ENCODE measurements at regions not wholly inside any gene's neighbourhood (a gene's known extent, or its start where the extent isn't known, plus 50 kb on each side); places are given as distances from the start of the nearest gene placed in this dataset.

GRCh38 chr12:115251727-115252126, 567.8 kb upstream of the TBX3 start:
- no peak overlapping the region for H3K27ac ChIP-seq
- no peaks in the 10 kb centered on the region for H3K36me3 ChIP-seq
- intact Hi-C loops (cut with DNase I; ENCODE audit: low total_unique reads), result no loop called here
- no peak for TF ChIP-seq EP300 (IDR thresholded peaks at IDR 0.05; ENCODE audit: low read depth)
- no peaks in the 10 kb centered on the region for H3K4me1 ChIP-seq
- 84% methylated on average over 6 of the region's 6 CpGs; no CpG with 5 or more reads in 1 of the 2 donors for WGBS, 2 donors (ENCODE audit: low coverage in 1 of 2)
- H3K9me3 ChIP-seq, result no peaks in the 10 kb centered on the region
- no peaks in the 10 kb centered on the region for H3K27me3 ChIP-seq
- no peak for DNase-seq
- H3K4me3 ChIP-seq, result no peak overlapping the region
- in situ Hi-C loops (cut with MboI; ENCODE audit: low pct_ligation_motif_present in 1 of 4, low pct_unique_long_range_greater_than_20kb in 1 of 4, low sequenced_read_pairs in 3 of 4), result no loop called here

GRCh38 chr12:115249671-115250278, 565.8 kb upstream of the TBX3 start:
- in situ Hi-C loops (cut with MboI; ENCODE audit: low pct_ligation_motif_present in 1 of 4, low pct_unique_long_range_greater_than_20kb in 1 of 4, low sequenced_read_pairs in 3 of 4) (no loop called here), intact Hi-C loops (cut with DNase I; ENCODE audit: low total_unique reads) (no loop called here)
- TF ChIP-seq POLR2A (IDR thresholded peaks at IDR 0.05) (no peak), POLR2AphosphoS5 (IDR thresholded peaks at IDR 0.05) (no peak), CTCF (IDR thresholded peaks at IDR 0.05) (no peak), EP300 (IDR thresholded peaks at IDR 0.05; ENCODE audit: low read depth) (no peak)
- WGBS, 2 donors (ENCODE audit: low coverage in 1 of 2), result 70 to 78% methylated on average over 2 to 3 of the region's 3 CpGs
- Histone ChIP-seq H3K4me1 (no peaks in the 10 kb centered on the region), H3K27me3 (no peaks in the 10 kb centered on the region), H3K27ac (no peak overlapping the region), H3K36me3 (no peaks in the 10 kb centered on the region), H3K4me3 (no peak overlapping the region), H3K9me3 (no peaks in the 10 kb centered on the region)
- no peak for DNase-seq

DNA sequence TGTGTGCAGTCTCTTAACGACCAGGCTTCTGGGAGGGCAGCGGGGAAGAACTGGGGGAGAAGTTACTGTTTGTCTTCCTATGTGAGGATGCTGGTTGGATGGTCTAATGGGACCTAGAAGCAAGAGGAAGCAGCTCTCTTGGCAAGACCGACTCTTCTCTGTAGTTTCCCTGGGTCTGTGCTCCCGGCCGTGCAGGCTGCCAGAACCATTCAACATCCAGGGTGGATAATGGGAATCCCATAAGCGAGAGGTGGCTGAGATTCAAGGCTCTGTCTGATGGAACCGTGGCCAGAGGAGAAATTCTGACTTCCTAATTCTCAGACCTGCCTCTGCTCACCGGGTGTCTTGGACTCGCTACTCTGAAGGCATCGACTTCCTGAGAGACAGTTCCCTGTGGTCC, 561.0 kb upstream of the TBX3 start:
- TF ChIP-seq EP300 (IDR thresholded peaks at IDR 0.05; ENCODE audit: low read depth), result no peak
- TF ChIP-seq CTCF (IDR thresholded peaks at IDR 0.05), result no peak
- no peak for TF ChIP-seq POLR2AphosphoS5 (IDR thresholded peaks at IDR 0.05)
- no peak for TF ChIP-seq POLR2A (IDR thresholded peaks at IDR 0.05)
- in situ Hi-C loops (cut with MboI; ENCODE audit: low pct_ligation_motif_present in 1 of 4, low pct_unique_long_range_greater_than_20kb in 1 of 4, low sequenced_read_pairs in 3 of 4) (no loop called here), intact Hi-C loops (cut with DNase I; ENCODE audit: low total_unique reads) (no loop called here)
- no peak for DNase-seq
- no peak overlapping the region for H3K4me3 ChIP-seq
- H3K27ac ChIP-seq, result no peak overlapping the region
- no peaks in the 10 kb centered on the region for H3K36me3 ChIP-seq
- H3K27me3 ChIP-seq, result no peaks in the 10 kb centered on the region
- H3K4me1 ChIP-seq, result no peaks in the 10 kb centered on the region
- no peaks in the 10 kb centered on the region for H3K9me3 ChIP-seq
- 86% methylated on average over 10 of the region's 10 CpGs; no CpG with 5 or more reads in 1 of the 2 donors for WGBS, 2 donors (ENCODE audit: low coverage in 1 of 2)

- TF ChIP-seq POLR2AphosphoS5 (IDR thresholded peaks at IDR 0.05) (no peak), EP300 (IDR thresholded peaks at IDR 0.05; ENCODE audit: low read depth) (no peak), CTCF (IDR thresholded peaks at IDR 0.05) (no peak), POLR2A (IDR thresholded peaks at IDR 0.05) (no peak)
- intact Hi-C loops (cut with DNase I; ENCODE audit: low total_unique reads), result no loop called here
- in situ Hi-C loops (cut with MboI; ENCODE audit: low pct_ligation_motif_present in 1 of 4, low pct_unique_long_range_greater_than_20kb in 1 of 4, low sequenced_read_pairs in 3 of 4), result no loop called here
- H3K4me3 ChIP-seq, result no peak overlapping the region
- H3K4me1 ChIP-seq, result no peaks in the 10 kb centered on the region
- no peaks in the 10 kb centered on the region for H3K9me3 ChIP-seq
- DNase-seq, result no peak
- H3K27me3 ChIP-seq, result no peaks in the 10 kb centered on the region
- H3K36me3 ChIP-seq, result no peaks in the 10 kb centered on the region
- no peak overlapping the region for H3K27ac ChIP-seq
- WGBS, 2 donors (ENCODE audit: low coverage in 1 of 2), result 83% methylated on average over 1 to 5 of the region's 5 CpGs
These were observed 560.1 kb upstream of the TBX3 start for GRCh38 chr12:115243933-115244628.
